ENCODE measurements at regions not wholly inside any gene's neighbourhood (a gene's known extent, or its start where the extent isn't known, plus 50 kb on each side); places are given as distances from the start of the nearest gene placed in this dataset.

DNA sequence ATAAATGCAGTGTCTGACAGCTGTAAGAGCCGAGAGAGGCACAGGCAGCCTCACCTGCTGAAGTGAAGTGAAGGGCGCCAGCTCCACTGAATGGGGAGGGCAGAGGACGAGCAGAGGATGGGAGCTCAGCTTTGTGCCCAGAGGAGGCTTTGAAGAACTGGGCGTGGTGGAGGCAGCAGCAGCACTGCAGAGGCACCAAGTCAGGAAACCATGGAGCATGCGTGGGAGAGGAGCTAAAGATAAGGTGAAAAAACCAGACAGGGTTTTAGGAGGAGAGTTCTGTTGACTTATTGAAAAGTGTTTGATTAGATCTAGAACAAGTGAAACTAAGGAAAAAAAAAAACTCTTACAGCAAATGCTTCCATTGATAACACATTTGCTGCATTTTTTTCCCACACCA is 216.4 kb downstream of the CXCL12 start:
- no peak for TF ChIP-seq CTCF (IDR thresholded peaks at IDR 0.05; ENCODE audit: low read depth, low read length)
- DNase-seq (ENCODE audit: extremely low read depth, low read depth): no peak

DNA sequence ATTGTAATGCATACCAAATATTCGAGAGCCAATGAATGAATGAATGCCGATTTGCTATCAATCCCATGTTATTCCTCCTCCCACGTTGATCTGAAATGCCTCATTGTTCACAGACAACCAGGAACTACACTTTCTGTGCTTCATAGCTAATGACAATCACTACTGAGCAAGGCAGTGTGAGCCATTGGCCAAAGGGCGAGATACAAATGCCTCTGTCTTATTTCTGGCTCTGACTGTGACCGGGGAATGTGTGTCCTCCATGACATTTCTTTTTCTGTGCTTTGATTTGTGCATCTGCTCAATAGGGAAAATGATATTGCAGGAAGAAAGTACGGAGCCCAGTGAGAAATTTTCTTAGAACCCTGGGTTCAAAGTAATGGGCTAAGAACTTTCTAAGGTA is 217.1 kb downstream of the CXCL12 start:
- no peak for TF ChIP-seq CTCF (IDR thresholded peaks at IDR 0.05; ENCODE audit: low read depth, low read length)
- DNase-seq (ENCODE audit: extremely low read depth, low read depth): no peak

- TF ChIP-seq CTCF (IDR thresholded peaks at IDR 0.05; ENCODE audit: low read depth, low read length): no peak
- no peak for DNase-seq (ENCODE audit: extremely low read depth, low read depth)
Measured at GRCh38 chr10:44166441-44166840, 218.5 kb downstream of the CXCL12 start.

DNA sequence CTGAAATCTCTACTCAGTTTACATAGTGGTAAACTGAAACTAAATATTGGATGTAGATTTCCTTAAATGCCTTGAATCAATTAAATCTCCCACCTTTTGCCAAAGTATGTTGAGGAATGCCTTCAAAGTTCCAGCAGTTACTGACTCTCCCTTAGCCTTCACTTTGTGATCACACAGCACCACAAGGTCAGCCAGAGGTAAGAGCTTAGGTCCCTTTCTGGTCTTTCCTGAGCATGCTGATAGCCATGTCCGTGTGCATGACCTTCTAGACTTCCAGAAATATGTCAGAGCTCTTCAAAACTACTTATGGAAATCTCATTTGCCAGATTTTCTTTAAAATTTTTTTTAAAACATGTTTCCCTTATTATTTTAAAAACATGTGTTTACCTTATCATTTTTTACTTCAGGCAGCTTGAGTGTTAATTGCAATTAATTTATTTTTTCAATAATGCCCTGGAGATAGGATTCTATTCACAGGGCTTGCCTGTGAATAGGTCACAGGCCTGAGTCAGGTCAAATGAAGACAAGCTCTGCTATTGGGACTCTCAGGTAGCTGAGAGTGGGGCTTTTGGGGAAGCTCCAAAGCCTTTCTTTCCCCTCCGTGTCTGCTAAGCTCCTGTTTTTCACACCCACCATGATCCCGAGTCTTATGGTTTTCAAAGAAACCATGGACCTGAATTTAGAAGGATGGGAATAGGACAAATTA is 220.5 kb downstream of the CXCL12 start:
- TF ChIP-seq CTCF (IDR thresholded peaks at IDR 0.05; ENCODE audit: low read depth, low read length): no peak
- DNase-seq (ENCODE audit: extremely low read depth, low read depth): no peak

- DNase-seq (ENCODE audit: extremely low read depth, low read depth): no peak
Measured at GRCh38 chr10:44161184-44161583, 223.7 kb downstream of the CXCL12 start.

GRCh38 chr10:44157574-44157973 is 227.3 kb downstream of the CXCL12 start:
- TF ChIP-seq CTCF (IDR thresholded peaks at IDR 0.05; ENCODE audit: low read depth, low read length): no peak
- no peak for DNase-seq (ENCODE audit: extremely low read depth, low read depth)

More at GRCh38 chr10:44161184-44161583, 223.7 kb downstream of the CXCL12 start:
- no peak for TF ChIP-seq CTCF (IDR thresholded peaks at IDR 0.05; ENCODE audit: low read depth, low read length)

DNA sequence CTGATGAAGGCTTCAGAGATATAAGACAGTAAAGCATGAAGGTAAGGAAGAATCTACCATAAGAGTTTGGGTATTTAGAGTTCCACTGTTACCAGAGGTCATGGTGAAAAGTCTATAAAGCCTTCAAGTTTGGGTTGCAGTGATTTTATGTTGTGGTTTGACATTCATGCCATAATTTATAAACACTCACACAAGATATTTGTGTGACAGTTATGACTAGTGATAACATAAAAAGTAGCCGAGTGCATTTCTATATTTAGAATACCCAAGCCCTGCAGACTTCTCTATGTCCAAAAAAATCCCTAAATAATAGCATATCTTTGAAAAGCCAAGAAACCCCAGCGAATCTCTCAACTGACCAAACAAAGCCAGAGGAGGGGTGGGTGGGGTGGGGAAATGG is 229.9 kb downstream of the CXCL12 start:
- DNase-seq (ENCODE audit: extremely low read depth, low read depth): no peak
- no peak for TF ChIP-seq CTCF (IDR thresholded peaks at IDR 0.05; ENCODE audit: low read depth, low read length)
